ENCODE measurements at regions not wholly inside any gene's neighbourhood (a gene's known extent, or its start where the extent isn't known, plus 50 kb on each side); places are given as distances from the start of the nearest gene placed in this dataset.

DNA sequence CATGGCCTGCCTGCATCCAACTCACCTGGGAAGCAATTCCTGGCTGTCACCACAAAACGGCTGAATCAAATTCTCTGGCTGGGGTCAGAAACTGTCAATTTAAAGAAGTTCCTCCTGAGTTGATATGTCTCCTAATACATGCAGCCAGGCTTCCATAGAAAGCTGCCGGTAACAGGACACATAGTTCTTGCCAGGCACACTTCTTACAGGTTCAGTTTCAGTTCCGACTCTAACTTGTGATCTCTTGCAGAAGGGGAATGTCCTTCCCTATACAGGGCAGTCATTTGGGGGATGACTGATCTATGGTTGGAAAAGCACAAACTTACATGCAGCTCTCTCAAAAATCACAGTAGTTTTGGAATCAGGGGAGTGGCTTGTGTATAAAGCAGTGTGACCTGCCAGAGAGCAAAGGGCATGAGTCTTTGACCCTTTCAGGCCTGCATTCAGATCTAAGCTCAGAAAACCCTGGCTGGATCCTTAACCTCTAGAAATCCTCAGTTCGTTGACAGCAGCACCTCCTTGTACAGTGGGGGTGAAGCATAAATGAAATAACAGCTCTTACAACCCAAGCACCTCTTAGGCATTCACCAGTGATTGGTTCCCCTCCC is 195.6 kb downstream of the SCP2D1 start (continued):
- TF ChIP-seq, protein P1, sequence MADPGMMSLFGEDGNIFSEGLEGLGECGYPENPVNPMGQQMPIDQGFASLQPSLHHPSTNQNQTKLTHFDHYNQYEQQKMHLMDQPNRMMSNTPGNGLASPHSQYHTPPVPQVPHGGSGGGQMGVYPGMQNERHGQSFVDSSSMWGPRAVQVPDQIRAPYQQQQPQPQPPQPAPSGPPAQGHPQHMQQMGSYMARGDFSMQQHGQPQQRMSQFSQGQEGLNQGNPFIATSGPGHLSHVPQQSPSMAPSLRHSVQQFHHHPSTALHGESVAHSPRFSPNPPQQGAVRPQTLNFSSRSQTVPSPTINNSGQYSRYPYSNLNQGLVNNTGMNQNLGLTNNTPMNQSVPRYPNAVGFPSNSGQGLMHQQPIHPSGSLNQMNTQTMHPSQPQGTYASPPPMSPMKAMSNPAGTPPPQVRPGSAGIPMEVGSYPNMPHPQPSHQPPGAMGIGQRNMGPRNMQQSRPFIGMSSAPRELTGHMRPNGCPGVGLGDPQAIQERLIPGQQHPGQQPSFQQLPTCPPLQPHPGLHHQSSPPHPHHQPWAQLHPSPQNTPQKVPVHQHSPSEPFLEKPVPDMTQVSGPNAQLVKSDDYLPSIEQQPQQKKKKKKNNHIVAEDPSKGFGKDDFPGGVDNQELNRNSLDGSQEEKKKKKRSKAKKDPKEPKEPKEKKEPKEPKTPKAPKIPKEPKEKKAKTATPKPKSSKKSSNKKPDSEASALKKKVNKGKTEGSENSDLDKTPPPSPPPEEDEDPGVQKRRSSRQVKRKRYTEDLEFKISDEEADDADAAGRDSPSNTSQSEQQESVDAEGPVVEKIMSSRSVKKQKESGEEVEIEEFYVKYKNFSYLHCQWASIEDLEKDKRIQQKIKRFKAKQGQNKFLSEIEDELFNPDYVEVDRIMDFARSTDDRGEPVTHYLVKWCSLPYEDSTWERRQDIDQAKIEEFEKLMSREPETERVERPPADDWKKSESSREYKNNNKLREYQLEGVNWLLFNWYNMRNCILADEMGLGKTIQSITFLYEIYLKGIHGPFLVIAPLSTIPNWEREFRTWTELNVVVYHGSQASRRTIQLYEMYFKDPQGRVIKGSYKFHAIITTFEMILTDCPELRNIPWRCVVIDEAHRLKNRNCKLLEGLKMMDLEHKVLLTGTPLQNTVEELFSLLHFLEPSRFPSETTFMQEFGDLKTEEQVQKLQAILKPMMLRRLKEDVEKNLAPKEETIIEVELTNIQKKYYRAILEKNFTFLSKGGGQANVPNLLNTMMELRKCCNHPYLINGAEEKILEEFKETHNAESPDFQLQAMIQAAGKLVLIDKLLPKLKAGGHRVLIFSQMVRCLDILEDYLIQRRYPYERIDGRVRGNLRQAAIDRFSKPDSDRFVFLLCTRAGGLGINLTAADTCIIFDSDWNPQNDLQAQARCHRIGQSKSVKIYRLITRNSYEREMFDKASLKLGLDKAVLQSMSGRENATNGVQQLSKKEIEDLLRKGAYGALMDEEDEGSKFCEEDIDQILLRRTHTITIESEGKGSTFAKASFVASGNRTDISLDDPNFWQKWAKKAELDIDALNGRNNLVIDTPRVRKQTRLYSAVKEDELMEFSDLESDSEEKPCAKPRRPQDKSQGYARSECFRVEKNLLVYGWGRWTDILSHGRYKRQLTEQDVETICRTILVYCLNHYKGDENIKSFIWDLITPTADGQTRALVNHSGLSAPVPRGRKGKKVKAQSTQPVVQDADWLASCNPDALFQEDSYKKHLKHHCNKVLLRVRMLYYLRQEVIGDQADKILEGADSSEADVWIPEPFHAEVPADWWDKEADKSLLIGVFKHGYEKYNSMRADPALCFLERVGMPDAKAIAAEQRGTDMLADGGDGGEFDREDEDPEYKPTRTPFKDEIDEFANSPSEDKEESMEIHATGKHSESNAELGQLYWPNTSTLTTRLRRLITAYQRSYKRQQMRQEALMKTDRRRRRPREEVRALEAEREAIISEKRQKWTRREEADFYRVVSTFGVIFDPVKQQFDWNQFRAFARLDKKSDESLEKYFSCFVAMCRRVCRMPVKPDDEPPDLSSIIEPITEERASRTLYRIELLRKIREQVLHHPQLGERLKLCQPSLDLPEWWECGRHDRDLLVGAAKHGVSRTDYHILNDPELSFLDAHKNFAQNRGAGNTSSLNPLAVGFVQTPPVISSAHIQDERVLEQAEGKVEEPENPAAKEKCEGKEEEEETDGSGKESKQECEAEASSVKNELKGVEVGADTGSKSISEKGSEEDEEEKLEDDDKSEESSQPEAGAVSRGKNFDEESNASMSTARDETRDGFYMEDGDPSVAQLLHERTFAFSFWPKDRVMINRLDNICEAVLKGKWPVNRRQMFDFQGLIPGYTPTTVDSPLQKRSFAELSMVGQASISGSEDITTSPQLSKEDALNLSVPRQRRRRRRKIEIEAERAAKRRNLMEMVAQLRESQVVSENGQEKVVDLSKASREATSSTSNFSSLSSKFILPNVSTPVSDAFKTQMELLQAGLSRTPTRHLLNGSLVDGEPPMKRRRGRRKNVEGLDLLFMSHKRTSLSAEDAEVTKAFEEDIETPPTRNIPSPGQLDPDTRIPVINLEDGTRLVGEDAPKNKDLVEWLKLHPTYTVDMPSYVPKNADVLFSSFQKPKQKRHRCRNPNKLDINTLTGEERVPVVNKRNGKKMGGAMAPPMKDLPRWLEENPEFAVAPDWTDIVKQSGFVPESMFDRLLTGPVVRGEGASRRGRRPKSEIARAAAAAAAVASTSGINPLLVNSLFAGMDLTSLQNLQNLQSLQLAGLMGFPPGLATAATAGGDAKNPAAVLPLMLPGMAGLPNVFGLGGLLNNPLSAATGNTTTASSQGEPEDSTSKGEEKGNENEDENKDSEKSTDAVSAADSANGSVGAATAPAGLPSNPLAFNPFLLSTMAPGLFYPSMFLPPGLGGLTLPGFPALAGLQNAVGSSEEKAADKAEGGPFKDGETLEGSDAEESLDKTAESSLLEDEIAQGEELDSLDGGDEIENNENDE (IDR thresholded peaks at IDR 0.05; ENCODE audit: insufficient replicate concordance, low read length), result no peak

Measured in H1 (cell line).